Fibroblast of villous mesenchyme (primary cell): ENCODE measurements at regions not wholly inside any gene's neighbourhood (a gene's known extent, or its start where the extent isn't known, plus 50 kb on each side); places are given as distances from the start of the nearest gene placed in this dataset.

ENCODE experiments used
- DNase-seq: peaks from one replicate; pipeline ENCODE4 v3.0.0-alpha.2; 2010; ENCODE audit warnings: low read depth
- H3K4me3 ChIP-seq: 2 replicates; pipeline ENCODE4 v1.5.1; 2011; ENCODE audit warnings: low read depth, mild to moderate bottlenecking, low read length
- TF ChIP-seq, protein P1 (sequence below): IDR thresholded peaks from 2 replicates; pipeline ENCODE4 v1.5.1; 2012; ENCODE audit warnings: low read depth, mild to moderate bottlenecking, low read length; ENCODE audit not compliant: insufficient read depth

DNA sequence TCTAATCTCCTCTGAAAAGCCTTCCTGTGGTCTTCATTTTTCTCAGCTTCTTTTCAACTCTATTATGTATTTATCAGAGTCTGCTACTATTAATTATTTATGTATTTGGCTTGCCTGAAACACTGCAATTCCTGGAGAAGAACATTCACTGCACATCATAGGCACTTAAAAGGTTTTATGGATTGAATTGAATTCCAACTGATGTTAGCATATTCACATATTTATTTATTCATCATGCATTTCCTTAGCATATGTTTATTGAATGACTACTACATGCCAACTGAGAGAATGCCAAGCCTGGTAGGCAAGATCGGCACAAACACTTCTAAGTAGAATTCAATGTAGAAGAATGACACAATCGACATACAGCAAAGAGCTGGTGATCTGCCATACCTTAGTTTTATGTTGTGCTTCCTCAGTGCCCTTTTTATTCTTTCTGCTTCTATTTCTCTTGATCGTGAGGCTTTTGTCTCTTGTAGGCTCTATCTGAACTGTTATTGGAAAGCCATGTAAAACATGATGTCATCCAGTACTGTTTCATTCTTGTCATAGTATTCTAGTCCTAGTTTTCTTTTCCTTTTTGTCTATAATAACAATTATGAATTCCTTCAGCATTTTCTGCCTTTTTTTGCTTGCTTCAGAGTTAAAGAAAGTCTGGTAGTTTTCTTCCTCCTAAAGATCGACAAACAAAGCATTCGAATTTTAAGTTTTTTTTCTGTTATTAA lies 454.2 kb downstream of the TLE4 start:
- H3K4me3 ChIP-seq: no peak overlapping the region
- no peak for DNase-seq
- TF ChIP-seq, protein P1, sequence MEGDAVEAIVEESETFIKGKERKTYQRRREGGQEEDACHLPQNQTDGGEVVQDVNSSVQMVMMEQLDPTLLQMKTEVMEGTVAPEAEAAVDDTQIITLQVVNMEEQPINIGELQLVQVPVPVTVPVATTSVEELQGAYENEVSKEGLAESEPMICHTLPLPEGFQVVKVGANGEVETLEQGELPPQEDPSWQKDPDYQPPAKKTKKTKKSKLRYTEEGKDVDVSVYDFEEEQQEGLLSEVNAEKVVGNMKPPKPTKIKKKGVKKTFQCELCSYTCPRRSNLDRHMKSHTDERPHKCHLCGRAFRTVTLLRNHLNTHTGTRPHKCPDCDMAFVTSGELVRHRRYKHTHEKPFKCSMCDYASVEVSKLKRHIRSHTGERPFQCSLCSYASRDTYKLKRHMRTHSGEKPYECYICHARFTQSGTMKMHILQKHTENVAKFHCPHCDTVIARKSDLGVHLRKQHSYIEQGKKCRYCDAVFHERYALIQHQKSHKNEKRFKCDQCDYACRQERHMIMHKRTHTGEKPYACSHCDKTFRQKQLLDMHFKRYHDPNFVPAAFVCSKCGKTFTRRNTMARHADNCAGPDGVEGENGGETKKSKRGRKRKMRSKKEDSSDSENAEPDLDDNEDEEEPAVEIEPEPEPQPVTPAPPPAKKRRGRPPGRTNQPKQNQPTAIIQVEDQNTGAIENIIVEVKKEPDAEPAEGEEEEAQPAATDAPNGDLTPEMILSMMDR: no peak

- no peak overlapping the region for H3K4me3 ChIP-seq
- TF ChIP-seq, protein P1: no peak
- DNase-seq: no peak
Measured at GRCh38 chr9:80025131-80025530, 453.4 kb downstream of the TLE4 start.

- TF ChIP-seq, protein P1: no peak
- no peak for DNase-seq
- H3K4me3 ChIP-seq: no peak overlapping the region
Measured at GRCh38 chr9:80020530-80020929, 448.8 kb downstream of the TLE4 start.

- H3K4me3 ChIP-seq: no peak overlapping the region
- TF ChIP-seq, protein P1: no peak
- no peak for DNase-seq
Measured at GRCh38 chr9:80020056-80020455, 448.3 kb downstream of the TLE4 start.

GRCh38 chr9:80013891-80014290 lies 442.1 kb downstream of the TLE4 start:
- H3K4me3 ChIP-seq: no peak overlapping the region
- TF ChIP-seq, protein P1: no peak
- no peak for DNase-seq

GRCh38 chr9:80012557-80013330 lies 441.0 kb downstream of the TLE4 start:
- no peak overlapping the region for H3K4me3 ChIP-seq
- DNase-seq: no peak
- TF ChIP-seq, protein P1: no peak
